Retina (tissue), 1 donor: ENCODE measurements at regions not wholly inside any gene's neighbourhood (a gene's known extent, or its start where the extent isn't known, plus 50 kb on each side); places are given as distances from the start of the nearest gene placed in this dataset.
A peak's percentile ranks its signal among the peaks of the same experiment; 100 is the strongest.
"Not testable (repeated sequence)": the region's sequence is repeated elsewhere in the genome, so short reads cannot be mapped to it uniquely, and the experiment has no call there.

Experiments used
- DNase-seq: peaks from one replicate; pipeline ENCODE4 v3.0.0-alpha.2; 2016

- peak; percentile 65 for DNase-seq
Observed at GRCh38 chr13:61954092-61954491, 538.4 kb upstream of the PCDH20 start.

GRCh38 chr13:61950828-61951227 is 535.2 kb upstream of the PCDH20 start:
- no peak for DNase-seq

- DNase-seq: no peak
Observed at GRCh38 chr13:61944329-61944929, 528.8 kb upstream of the PCDH20 start.

- DNase-seq: no peak
Observed at GRCh38 chr13:61935710-61936109, 520.1 kb upstream of the PCDH20 start.

- no peak for DNase-seq
Observed at GRCh38 chr13:61927648-61928047, 512.0 kb upstream of the PCDH20 start.

GRCh38 chr13:61918841-61919240 is 503.2 kb upstream of the PCDH20 start:
- no peak for DNase-seq

- DNase-seq: no peak
Observed at GRCh38 chr13:61916483-61916882, 500.8 kb upstream of the PCDH20 start.

- DNase-seq: no peak
Observed at GRCh38 chr13:61913183-61913582, 497.5 kb upstream of the PCDH20 start.

- no peak for DNase-seq
Observed at GRCh38 chr13:61908906-61909615, 493.4 kb upstream of the PCDH20 start.

GRCh38 chr13:61905054-61905453 is 489.4 kb upstream of the PCDH20 start:
- no peak for DNase-seq

- DNase-seq: no peak
Observed at GRCh38 chr13:61901946-61902541, 486.4 kb upstream of the PCDH20 start.

- no peak for DNase-seq
Observed at GRCh38 chr13:61900033-61900432, 484.4 kb upstream of the PCDH20 start.

GRCh38 chr13:61898207-61898606 is 482.6 kb upstream of the PCDH20 start:
- no peak for DNase-seq

- DNase-seq: no peak
Observed at GRCh38 chr13:61891401-61891800, 475.8 kb upstream of the PCDH20 start.

GRCh38 chr13:61884830-61885229 is 469.2 kb upstream of the PCDH20 start:
- peak; percentile 4 for DNase-seq

GRCh38 chr13:61880578-61881283 is 465.1 kb upstream of the PCDH20 start:
- no peak for DNase-seq

GRCh38 chr13:61878565-61878964 is 462.9 kb upstream of the PCDH20 start:
- DNase-seq: not testable (repeated sequence)

GRCh38 chr13:61874970-61875579 is 459.4 kb upstream of the PCDH20 start:
- DNase-seq: no peak

- DNase-seq: no peak
Observed at GRCh38 chr13:61873717-61874116, 458.1 kb upstream of the PCDH20 start.

GRCh38 chr13:61857198-61857597 is 441.5 kb upstream of the PCDH20 start:
- no peak for DNase-seq

GRCh38 chr13:61852116-61852619 is 436.5 kb upstream of the PCDH20 start:
- DNase-seq: no peak

GRCh38 chr13:61850794-61851193 is 435.1 kb upstream of the PCDH20 start:
- no peak for DNase-seq

- DNase-seq: no peak
Observed at GRCh38 chr13:61838568-61838967, 422.9 kb upstream of the PCDH20 start.
